ENCODE measurements at regions not wholly inside any gene's neighbourhood (a gene's known extent, or its start where the extent isn't known, plus 50 kb on each side); places are given as distances from the start of the nearest gene placed in this dataset.

DNA sequence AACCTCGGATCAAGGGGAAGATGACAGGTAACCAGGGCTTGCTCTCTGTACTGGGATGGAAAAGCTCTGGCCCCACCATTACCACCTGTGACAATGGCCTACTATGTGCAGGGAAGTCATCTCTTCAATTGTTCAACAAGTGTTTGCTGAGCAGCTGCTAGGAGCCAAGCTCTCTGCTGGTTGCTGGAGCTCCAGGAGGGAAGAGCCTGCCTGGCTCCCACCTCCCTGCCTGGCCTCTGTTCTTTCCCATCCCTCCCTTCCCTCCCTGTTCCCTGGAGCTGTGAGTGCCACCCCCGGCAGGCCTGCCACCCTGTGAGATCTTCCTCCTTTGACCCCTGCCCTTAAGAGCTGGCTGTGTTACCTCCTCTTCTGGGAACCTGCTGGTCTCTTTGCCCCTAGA, 59.7 kb upstream of the IER5L start:
- TF ChIP-seq POLR2A (IDR thresholded peaks at IDR 0.05), result no peak
- TF ChIP-seq CTCF (IDR thresholded peaks at IDR 0.05), result no peak
